ENCODE measurements at regions not wholly inside any gene's neighbourhood (a gene's known extent, or its start where the extent isn't known, plus 50 kb on each side); places are given as distances from the start of the nearest gene placed in this dataset.

- Histone ChIP-seq H3K9me3 (ENCODE audit: control insufficient read depth, insufficient read depth, low read length) (no peaks in the 10 kb centered on the region), H3K36me3 (ENCODE audit: control insufficient read depth, insufficient read depth, low read length) (no peaks in the 10 kb centered on the region), H3K27ac (ENCODE audit: low read depth, low read length) (no peak overlapping the region), H3K4me3 (ENCODE audit: low read depth, low read length) (no peak overlapping the region), H3K4me1 (ENCODE audit: control insufficient read depth, insufficient read depth, low read length) (no peaks in the 10 kb centered on the region), H3K9ac (ENCODE audit: low read depth, low read length) (no peak overlapping the region), H3K27me3 (ENCODE audit: control insufficient read depth, insufficient read depth, low read length) (no peaks in the 10 kb centered on the region)
Measured at GRCh38 chr13:34308725-34309124, 490.8 kb downstream of the RFC3 start.

GRCh38 chr13:34310539-34310938 lies 492.6 kb downstream of the RFC3 start:
- no peaks in the 10 kb centered on the region for H3K36me3 ChIP-seq (ENCODE audit: control insufficient read depth, insufficient read depth, low read length)
- no peaks in the 10 kb centered on the region for H3K9me3 ChIP-seq (ENCODE audit: control insufficient read depth, insufficient read depth, low read length)

GRCh38 chr13:34311251-34311650 lies 493.3 kb downstream of the RFC3 start:
- no peaks in the 10 kb centered on the region for H3K4me1 ChIP-seq (ENCODE audit: control insufficient read depth, insufficient read depth, low read length)
- H3K27me3 ChIP-seq (ENCODE audit: control insufficient read depth, insufficient read depth, low read length) = no peaks in the 10 kb centered on the region
- H3K4me3 ChIP-seq (ENCODE audit: low read depth, low read length) = no peak overlapping the region
- no peaks in the 10 kb centered on the region for H3K9me3 ChIP-seq (ENCODE audit: control insufficient read depth, insufficient read depth, low read length)
- no peak overlapping the region for H3K27ac ChIP-seq (ENCODE audit: low read depth, low read length)
- H3K36me3 ChIP-seq (ENCODE audit: control insufficient read depth, insufficient read depth, low read length) = no peaks in the 10 kb centered on the region
- no peak overlapping the region for H3K9ac ChIP-seq (ENCODE audit: low read depth, low read length)

More at GRCh38 chr13:34310539-34310938, 492.6 kb downstream of the RFC3 start:
- Histone ChIP-seq H3K9ac (ENCODE audit: low read depth, low read length) (no peak overlapping the region), H3K27me3 (ENCODE audit: control insufficient read depth, insufficient read depth, low read length) (no peaks in the 10 kb centered on the region), H3K27ac (ENCODE audit: low read depth, low read length) (no peak overlapping the region), H3K4me3 (ENCODE audit: low read depth, low read length) (no peak overlapping the region), H3K4me1 (ENCODE audit: control insufficient read depth, insufficient read depth, low read length) (no peaks in the 10 kb centered on the region)

GRCh38 chr13:34312578-34312977 lies 494.6 kb downstream of the RFC3 start:
- no peaks in the 10 kb centered on the region for H3K36me3 ChIP-seq (ENCODE audit: control insufficient read depth, insufficient read depth, low read length)
- H3K4me3 ChIP-seq (ENCODE audit: low read depth, low read length) = no peak overlapping the region
- H3K9me3 ChIP-seq (ENCODE audit: control insufficient read depth, insufficient read depth, low read length) = no peaks in the 10 kb centered on the region
- H3K4me1 ChIP-seq (ENCODE audit: control insufficient read depth, insufficient read depth, low read length) = no peaks in the 10 kb centered on the region
- no peak overlapping the region for H3K27ac ChIP-seq (ENCODE audit: low read depth, low read length)
- H3K27me3 ChIP-seq (ENCODE audit: control insufficient read depth, insufficient read depth, low read length) = no peaks in the 10 kb centered on the region
- H3K9ac ChIP-seq (ENCODE audit: low read depth, low read length) = no peak overlapping the region

GRCh38 chr13:34320084-34320483 lies 502.1 kb downstream of the RFC3 start:
- Histone ChIP-seq H3K4me3 (ENCODE audit: low read depth, low read length) (no peak overlapping the region), H3K36me3 (ENCODE audit: control insufficient read depth, insufficient read depth, low read length) (no peaks in the 10 kb centered on the region), H3K4me1 (ENCODE audit: control insufficient read depth, insufficient read depth, low read length) (no peaks in the 10 kb centered on the region), H3K9ac (ENCODE audit: low read depth, low read length) (no peak overlapping the region), H3K9me3 (ENCODE audit: control insufficient read depth, insufficient read depth, low read length) (no peaks in the 10 kb centered on the region), H3K27me3 (ENCODE audit: control insufficient read depth, insufficient read depth, low read length) (no peaks in the 10 kb centered on the region), H3K27ac (ENCODE audit: low read depth, low read length) (no peak overlapping the region)

- no peak overlapping the region for H3K9ac ChIP-seq (ENCODE audit: low read depth, low read length)
- H3K27me3 ChIP-seq (ENCODE audit: control insufficient read depth, insufficient read depth, low read length) = no peaks in the 10 kb centered on the region
- H3K4me1 ChIP-seq (ENCODE audit: control insufficient read depth, insufficient read depth, low read length) = no peaks in the 10 kb centered on the region
- no peaks in the 10 kb centered on the region for H3K36me3 ChIP-seq (ENCODE audit: control insufficient read depth, insufficient read depth, low read length)
- no peaks in the 10 kb centered on the region for H3K9me3 ChIP-seq (ENCODE audit: control insufficient read depth, insufficient read depth, low read length)
- no peak overlapping the region for H3K4me3 ChIP-seq (ENCODE audit: low read depth, low read length)
- no peak overlapping the region for H3K27ac ChIP-seq (ENCODE audit: low read depth, low read length)
Measured at GRCh38 chr13:34322014-34322742, 504.2 kb downstream of the RFC3 start.

GRCh38 chr13:34322743-34323074 lies 504.8 kb downstream of the RFC3 start:
- Histone ChIP-seq H3K9ac (ENCODE audit: low read depth, low read length) (no peak overlapping the region), H3K36me3 (ENCODE audit: control insufficient read depth, insufficient read depth, low read length) (no peaks in the 10 kb centered on the region), H3K4me1 (ENCODE audit: control insufficient read depth, insufficient read depth, low read length) (no peaks in the 10 kb centered on the region), H3K9me3 (ENCODE audit: control insufficient read depth, insufficient read depth, low read length) (no peaks in the 10 kb centered on the region), H3K4me3 (ENCODE audit: low read depth, low read length) (no peak overlapping the region), H3K27me3 (ENCODE audit: control insufficient read depth, insufficient read depth, low read length) (no peaks in the 10 kb centered on the region), H3K27ac (ENCODE audit: low read depth, low read length) (no peak overlapping the region)

GRCh38 chr13:34335014-34336007 lies 517.4 kb downstream of the RFC3 start:
- no peak overlapping the region for H3K27ac ChIP-seq (ENCODE audit: low read depth, low read length)
- peaks cover 7% of the 10 kb centered on the region for H3K4me1 ChIP-seq (ENCODE audit: control insufficient read depth, insufficient read depth, low read length)
- H3K9ac ChIP-seq (ENCODE audit: low read depth, low read length) = no peak overlapping the region
- H3K27me3 ChIP-seq (ENCODE audit: control insufficient read depth, insufficient read depth, low read length) = no peaks in the 10 kb centered on the region
- no peaks in the 10 kb centered on the region for H3K36me3 ChIP-seq (ENCODE audit: control insufficient read depth, insufficient read depth, low read length)
- H3K4me3 ChIP-seq (ENCODE audit: low read depth, low read length) = no peak overlapping the region
- 0 out of 2 replicates have a peak, but pooled peaks cover 3% of the 10 kb centered on the region for H3K9me3 ChIP-seq (ENCODE audit: control insufficient read depth, insufficient read depth, low read length)

GRCh38 chr13:34338102-34338501 lies 520.2 kb downstream of the RFC3 start:
- no peaks in the 10 kb centered on the region for H3K27me3 ChIP-seq (ENCODE audit: control insufficient read depth, insufficient read depth, low read length)
- no peaks in the 10 kb centered on the region for H3K36me3 ChIP-seq (ENCODE audit: control insufficient read depth, insufficient read depth, low read length)
- H3K9me3 ChIP-seq (ENCODE audit: control insufficient read depth, insufficient read depth, low read length) = no peaks in the 10 kb centered on the region
- no peak overlapping the region for H3K9ac ChIP-seq (ENCODE audit: low read depth, low read length)
- H3K4me1 ChIP-seq (ENCODE audit: control insufficient read depth, insufficient read depth, low read length) = no peaks in the 10 kb centered on the region
- H3K27ac ChIP-seq (ENCODE audit: low read depth, low read length) = no peak overlapping the region
- no peak overlapping the region for H3K4me3 ChIP-seq (ENCODE audit: low read depth, low read length)

GRCh38 chr13:34340534-34340933 lies 522.6 kb downstream of the RFC3 start:
- no peaks in the 10 kb centered on the region for H3K36me3 ChIP-seq (ENCODE audit: control insufficient read depth, insufficient read depth, low read length)
- no peaks in the 10 kb centered on the region for H3K27me3 ChIP-seq (ENCODE audit: control insufficient read depth, insufficient read depth, low read length)
- no peak overlapping the region for H3K27ac ChIP-seq (ENCODE audit: low read depth, low read length)
- H3K4me1 ChIP-seq (ENCODE audit: control insufficient read depth, insufficient read depth, low read length) = peaks cover 13% of the 10 kb centered on the region
- no peak overlapping the region for H3K9ac ChIP-seq (ENCODE audit: low read depth, low read length)
- H3K9me3 ChIP-seq (ENCODE audit: control insufficient read depth, insufficient read depth, low read length) = no peaks in the 10 kb centered on the region
- H3K4me3 ChIP-seq (ENCODE audit: low read depth, low read length) = no peak overlapping the region

GRCh38 chr13:34343413-34343940 lies 525.5 kb downstream of the RFC3 start:
- H3K36me3 ChIP-seq (ENCODE audit: control insufficient read depth, insufficient read depth, low read length) = no peaks in the 10 kb centered on the region
- H3K9me3 ChIP-seq (ENCODE audit: control insufficient read depth, insufficient read depth, low read length) = no peaks in the 10 kb centered on the region
- H3K27ac ChIP-seq (ENCODE audit: low read depth, low read length) = no peak overlapping the region
- no peaks in the 10 kb centered on the region for H3K27me3 ChIP-seq (ENCODE audit: control insufficient read depth, insufficient read depth, low read length)
- peaks cover 23% of the 10 kb centered on the region for H3K4me1 ChIP-seq (ENCODE audit: control insufficient read depth, insufficient read depth, low read length)
- no peak overlapping the region for H3K9ac ChIP-seq (ENCODE audit: low read depth, low read length)
- no peak overlapping the region for H3K4me3 ChIP-seq (ENCODE audit: low read depth, low read length)
